Activated CD4-positive, CD25-positive, alpha-beta regulatory T cell treated with anti-CD3 and anti-CD28 coated beads, Interleukin-2, amount 50 U/mL, for 72 hours (primary cell): ENCODE measurements at regions not wholly inside any gene's neighbourhood (a gene's known extent, or its start where the extent isn't known, plus 50 kb on each side); places are given as distances from the start of the nearest gene placed in this dataset.
"Not testable (repeated sequence)": the region's sequence is repeated elsewhere in the genome, so short reads cannot be mapped to it uniquely, and the experiment has no call there.

Source experiments
- DNase-seq: peaks from one replicate; pipeline ENCODE4 v3.0.0; 2021

DNA sequence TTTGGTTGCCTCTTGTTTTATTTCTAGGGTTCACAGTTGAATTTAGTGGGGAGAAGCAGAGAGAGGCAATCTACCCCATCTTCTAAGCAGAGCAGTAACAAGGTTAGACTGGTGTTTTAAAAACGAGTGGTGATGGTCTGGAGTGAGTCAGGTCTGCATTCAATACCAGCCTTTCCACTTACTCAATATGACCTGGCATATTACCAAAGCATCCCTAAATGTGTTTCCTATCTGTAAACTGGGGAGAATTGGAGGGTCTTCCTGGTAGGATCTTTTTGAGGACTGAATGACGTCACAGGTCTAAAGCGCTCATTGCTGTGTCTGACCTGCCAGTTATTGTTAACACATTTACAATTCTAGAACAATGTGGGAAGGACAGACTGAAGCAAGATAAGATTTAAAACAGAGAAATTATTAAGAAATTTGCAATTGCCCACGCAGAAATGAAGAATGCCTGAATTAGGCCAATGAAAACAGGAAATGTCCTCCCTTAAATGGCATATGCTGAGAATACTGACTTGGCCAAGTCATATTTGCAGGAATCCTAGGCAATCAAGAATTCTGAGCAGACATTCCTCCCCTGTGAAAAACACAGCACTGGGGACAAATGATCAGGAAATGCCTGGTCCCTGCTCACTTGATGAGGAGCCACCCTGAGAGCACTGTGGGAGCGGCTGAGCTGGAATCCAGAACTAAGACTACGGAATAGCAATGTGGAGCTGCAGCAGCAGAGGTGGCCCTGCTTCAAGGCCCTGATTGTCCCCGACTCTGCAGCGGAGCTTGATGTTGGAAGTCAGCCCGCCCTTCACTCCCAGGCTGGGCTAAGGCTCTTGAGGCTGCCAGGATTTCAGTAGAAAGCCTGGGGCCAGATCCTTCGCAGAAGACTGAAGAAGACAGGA is 184.5 kb upstream of the CXCL12 start:
- no peak for DNase-seq

DNA sequence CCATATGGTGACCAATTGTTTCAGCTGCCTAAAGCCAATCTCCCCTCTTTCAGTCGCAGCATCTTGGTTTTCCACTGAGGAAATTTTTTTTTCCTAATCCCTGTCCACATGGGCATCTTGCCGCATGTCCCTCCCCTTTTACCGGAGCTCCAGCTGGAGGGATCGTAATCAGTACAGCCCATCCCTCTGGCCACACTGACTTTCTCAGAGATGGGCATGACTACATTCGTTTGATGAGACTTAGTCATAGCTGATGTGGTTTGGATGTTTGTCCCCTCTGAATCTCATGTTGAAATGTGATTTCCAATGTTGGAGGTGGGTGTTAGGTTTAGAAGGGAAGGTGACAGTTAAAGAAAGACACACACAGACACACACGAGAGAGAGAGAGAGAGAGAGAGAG is 186.8 kb upstream of the CXCL12 start:
- no peak for DNase-seq

DNA sequence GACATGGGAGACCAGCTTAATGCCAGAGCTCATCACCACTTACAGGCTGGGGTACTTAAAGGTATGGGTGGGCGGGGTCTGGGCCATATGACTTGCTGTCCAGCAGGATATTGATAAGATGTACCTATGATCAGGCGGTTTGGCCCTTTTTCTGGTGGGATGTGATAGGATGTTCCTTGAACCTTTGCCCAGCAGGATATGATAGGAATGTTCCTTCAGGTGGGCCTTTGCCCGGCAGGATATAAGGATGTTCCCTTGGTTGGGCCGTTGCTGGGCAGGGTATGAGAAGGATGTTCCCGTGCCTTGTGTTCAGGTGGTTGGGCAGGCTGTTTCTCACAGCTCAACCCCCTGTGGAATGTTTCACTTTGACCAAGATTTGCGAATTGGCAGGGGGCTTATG is 187.2 kb upstream of the CXCL12 start:
- no peak for DNase-seq

DNA sequence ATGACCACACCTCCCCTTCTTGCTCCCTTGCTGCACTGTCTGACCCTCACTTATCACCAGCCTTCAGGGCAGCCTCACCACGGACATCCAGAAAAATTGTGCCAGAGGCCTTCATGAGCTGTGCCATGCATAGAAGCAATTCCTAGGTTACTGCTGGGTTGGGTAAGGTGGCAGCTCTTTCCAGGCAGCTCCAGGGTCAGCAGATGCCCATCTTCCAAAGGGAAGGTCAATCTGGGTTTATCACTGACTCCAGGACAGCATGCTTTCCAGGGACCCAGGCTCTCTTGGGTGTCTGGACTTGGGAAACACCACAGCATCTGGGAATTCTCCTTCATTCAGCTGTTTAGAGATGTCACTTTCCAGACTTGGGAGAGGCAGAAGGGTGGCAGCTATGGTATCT is 188.9 kb upstream of the CXCL12 start:
- no peak for DNase-seq

DNA sequence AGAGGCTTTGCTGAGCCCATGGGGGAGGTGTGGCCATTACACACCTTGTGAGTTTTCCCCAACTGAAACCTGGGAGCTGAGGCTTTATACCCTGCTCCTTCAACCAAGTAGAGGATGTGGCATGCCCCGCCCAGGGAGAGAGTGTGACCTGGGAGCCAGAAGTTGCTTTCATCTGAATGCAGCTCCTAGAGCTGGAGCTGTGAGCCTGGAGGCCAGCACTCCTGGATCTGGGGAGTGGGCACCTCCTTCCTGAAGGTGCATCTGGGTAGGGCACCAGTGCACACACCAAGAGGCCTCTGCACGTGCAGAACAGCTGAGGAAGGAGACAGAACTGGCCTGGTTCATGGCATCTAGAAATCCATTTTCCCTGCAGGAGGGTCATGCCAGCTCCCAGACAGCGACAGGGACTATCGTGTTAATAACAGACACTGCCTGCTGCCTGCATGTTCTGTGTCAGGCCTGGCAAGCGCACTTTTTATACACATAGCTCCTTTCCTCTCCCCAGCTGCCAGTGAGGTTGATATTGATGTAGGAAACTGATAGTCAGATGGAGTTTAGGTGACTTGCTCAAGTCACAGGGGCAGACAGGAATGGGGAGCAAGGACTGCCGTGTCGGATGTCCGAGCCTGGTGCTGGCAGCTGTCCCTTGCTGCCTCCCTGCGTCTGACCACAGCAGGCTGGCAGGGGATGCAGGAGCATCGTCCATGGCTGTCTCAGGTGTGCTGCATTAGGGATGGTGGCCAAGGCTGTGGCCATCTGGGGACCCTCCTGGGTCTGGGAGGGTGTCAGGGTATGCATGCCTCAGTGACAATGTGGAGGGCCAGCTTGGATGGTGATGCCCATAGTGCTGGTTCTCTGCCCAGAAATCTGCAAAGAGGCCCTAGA is 189.9 kb upstream of the CXCL12 start:
- DNase-seq: no peak

DNA sequence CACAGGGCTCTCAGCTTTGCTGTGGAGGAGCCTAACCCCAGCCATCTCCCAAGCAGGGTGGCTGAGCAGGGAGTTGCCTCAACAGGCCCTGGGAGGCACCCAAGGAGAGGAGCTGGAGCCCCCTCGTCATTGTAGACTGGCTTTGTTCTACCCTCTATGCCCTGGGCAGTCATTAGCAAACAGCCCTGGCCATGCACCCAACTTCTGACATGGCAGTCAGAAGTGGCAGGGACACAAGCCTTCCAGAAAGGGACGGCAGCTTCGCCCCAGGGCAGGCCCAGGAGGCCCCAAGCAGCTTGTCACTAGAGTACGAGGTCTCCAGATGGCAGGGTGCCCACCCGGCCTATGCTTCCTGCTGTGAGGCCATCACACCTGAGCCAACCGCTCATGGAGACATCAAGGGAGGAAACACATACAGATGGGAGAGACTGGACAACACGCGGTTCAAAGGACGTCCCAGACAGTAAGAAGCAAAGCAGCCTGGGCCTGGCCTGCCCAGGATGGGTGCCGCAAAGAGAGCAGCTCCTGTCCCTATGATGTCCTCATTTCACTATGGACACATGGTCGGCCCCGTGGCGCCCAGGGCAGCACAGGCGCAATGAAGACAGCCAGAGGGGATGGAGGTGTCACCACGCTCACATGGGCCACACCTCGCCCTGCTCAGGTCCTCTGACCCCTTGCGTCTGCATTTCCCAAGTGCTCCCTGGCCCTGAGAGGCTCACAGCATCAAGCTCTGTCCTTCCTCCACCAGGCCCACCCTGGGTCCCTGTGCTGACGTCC is 190.9 kb upstream of the CXCL12 start:
- DNase-seq: no peak

DNA sequence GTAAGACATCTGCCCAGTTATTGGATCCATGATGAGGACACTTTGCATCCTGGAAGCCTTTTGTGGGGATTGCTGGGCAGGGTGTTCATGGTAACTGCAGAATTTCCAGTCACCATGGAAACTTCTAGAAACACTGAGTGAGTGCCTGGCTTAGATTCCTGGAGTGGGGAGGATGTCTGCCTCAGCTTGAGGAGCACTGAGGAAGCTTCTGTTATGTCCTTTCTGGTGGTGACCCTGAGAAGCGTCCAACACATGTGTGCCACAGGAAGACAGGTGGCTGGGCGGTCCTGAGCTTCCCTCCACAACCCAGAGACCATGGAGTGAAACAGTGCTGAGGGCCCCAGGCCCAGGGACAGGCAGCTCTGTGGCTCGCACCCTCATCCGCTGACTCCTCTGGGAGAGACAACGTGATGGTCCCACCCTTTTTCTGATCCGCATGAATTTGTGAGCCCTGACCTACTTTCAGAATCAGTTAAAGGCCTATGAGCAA is 191.8 kb upstream of the CXCL12 start:
- no peak for DNase-seq

DNA sequence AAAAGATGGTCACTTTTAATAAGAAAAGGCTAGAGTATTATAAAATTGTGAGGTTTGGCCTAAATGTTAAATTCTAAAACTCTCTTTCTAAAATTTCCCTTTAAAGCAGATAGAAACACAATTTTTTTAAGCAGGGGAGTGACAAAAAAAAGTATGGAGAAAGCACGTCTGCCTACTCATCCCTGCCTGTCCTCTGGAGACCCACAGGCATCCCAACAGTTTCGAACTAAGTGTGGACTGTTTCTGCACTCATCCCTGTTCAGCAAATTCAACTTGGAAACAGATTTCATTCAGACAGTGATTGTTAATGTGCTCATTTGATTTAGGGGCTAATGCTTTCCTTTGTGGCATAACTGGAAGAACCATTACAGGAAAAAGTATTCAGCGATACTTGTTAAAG is 192.6 kb upstream of the CXCL12 start:
- DNase-seq: no peak

DNA sequence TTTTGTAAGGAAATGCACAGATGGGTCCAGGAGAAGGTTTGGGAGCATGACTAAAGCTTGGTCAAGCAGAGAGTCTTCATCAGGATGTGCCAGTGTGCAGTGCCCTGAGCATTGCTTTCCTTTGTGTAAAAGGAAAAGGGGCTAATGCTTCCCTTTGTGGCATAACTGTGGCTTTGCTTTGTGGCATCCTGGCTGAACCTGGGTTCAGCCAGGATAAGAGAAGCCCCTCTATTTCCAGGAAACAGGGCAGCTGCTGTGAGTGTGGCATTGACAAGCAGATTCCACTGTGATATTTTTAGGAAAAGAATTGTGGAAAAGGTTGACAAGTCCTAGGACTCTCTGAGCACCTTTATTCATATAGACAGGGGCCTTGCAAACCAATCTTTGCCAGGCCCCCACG is 193.4 kb upstream of the CXCL12 start:
- no peak for DNase-seq

DNA sequence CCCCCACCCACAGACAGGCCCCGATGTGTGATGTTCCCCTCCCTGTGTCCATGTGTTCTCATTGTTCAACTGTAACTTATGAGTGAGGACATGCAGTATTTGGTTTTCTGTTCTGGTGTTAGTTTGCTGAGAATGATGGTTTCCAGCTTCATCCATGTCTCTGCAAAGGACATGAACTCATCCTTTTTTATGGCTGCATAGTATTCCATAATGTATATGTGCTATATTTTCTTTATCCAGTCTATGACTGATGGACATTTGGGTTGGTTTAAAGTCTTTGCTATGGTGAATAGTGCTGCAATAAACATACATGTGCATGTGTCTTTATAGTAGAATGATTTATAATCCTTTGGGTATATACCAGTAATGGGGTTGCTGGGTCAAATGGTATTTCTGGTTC is 194.1 kb upstream of the CXCL12 start:
- DNase-seq: not testable (repeated sequence)

DNA sequence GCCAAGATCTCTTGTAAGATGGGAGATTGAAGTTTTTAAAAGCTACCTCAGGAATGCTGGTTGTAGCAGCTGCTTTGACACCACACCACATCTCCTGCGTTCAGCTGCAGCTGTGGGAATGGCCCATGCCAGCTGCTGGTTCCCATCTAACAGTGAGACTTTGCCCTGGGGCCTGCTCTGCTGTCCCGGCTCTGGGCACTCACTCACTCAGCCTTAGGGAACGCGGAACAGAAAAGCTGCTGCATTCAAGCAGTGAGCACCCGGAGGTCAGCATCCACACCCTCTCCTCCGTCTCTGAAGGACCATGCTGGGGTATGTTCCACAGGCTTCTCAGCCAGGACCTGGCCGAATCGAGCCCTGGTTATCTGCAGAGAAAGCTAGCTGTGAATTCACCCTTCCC is 197.1 kb upstream of the CXCL12 start:
- DNase-seq: no peak

DNA sequence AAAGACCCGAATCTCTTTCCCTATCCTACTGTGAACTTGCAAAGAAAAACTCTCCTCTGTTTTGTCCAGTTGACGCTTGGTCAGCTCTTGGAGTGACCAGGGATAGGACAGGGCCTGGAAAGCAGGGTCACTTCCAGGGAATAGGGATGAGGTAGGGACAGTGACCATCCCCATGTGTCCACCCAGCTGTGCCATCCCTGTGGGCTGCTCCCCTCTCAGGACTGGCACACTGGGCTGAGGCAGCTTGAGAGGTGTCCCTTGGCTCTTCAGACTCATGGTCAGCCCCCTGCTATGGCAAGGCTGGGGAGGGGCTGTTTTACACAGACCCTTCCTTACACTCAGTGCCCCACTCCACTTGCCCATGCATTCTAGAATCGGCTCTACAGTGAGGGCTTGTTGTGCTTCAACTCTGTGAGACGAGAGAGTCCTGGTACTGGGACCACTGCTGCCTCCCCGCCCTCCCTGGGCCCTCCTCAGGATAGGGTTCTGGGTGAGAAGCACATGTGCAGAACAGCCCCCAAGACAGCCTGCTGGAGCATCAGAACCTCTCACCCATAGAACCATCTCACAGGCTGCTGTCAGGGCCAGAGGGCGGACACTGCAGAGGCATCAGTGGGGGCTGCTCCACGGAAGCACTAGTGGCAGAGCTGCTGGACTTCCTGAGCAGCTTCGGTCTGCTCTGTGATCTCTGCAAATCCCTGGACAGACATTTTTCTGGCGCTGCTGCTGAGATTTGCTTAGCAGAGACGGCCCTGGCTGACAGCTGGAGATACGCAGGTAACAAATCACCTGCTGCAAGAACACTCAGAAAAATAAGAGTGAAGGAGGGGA is 202.8 kb upstream of the CXCL12 start:
- DNase-seq: no peak

DNA sequence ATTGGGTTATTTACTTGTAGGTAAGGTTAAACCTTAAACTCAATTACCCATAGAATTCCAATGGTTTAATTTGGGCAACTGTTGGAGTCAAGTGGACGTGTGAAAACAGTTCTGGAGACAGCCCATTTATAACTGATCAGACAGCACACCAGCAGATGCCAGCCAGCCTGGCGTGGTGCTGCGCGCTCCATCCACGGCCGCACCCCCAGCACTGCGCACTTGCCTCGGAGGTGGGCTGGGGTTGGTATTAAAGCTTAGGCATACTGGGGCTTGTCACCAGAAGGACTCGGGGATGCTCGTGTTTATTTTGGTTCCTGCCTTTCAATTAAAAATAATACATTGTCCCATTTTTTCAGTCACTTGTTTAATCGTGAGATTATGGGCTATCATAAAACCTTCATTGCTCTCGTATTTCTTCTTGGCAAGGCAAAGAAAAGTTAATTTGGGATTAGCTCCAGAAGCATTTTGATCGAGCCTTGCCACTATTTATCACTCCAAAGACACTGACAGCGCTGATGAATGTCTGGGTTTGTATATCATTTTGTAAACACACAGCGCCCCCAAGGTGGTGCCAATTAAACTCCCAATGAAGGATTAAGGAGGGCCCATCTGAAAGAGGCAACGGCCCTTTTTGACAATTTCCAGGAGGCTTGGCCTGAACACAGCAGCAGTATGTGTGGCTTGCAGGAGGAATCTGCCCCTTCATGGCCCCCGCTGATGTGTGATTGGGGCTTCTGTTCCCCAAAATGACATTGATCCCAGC is 204.5 kb upstream of the CXCL12 start:
- no peak for DNase-seq

DNA sequence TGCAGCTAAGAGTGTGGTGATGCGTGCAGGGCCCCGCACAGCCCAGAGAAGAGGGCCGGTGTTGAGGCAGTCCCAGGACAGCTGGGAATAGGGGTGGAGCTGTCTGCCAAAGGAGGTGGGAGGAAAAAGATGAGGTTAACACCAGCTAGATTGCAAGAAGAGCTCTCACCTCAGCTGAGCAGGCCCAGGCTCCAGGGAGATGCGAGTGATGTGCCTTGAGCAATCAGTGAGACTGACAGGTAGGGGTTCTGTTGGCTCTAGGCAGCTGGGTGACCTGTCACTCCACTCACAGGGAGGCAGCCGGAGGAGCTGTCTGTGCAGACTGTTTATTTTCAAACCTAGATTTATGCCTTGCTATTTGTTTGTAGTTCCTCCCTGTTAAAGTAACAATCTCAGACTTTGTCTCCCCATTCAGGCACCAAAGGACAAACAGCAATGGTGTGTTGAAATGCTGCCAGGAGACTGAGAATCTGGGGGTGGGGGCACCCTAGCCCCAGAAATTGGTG is 205.1 kb upstream of the CXCL12 start:
- DNase-seq: no peak

DNA sequence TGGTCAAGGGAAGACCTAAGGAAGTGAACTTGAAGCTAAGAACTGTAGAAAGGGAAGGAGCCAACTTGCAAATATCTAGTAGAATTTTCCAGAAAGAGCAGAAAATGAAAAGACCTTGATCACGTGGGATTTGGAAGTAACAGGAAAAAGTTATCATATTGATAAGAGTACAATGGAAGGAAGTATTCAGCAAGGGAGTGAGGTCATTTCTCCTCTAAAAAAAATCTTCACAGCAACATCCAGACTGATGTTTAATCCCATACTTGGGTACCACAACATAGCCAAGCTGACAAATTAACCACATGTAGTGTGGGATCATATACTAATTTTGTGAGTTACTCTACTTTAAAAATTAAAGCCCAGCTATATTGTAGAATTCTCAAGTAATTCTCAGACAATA is 207.0 kb upstream of the CXCL12 start:
- DNase-seq: no peak

DNA sequence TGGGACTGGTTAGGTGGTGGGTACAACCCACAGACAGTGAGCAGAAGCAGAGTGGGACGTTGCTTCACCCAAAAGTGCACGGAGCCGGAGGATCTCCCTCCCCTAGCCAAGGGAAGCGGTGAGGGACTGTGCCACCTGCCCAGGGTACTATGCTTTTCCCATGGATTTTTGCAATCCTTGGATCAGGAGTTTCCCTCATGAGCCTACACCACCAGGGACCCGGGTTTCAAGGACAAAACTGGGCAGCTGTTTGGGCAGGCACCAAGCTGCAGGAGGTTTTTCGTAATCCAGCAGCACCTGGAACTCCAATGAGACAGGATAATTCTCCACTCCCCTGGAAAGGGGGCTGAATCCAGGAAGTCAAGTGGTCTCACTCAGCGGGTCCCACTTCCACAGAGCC is 209.1 kb upstream of the CXCL12 start:
- DNase-seq: no peak

DNA sequence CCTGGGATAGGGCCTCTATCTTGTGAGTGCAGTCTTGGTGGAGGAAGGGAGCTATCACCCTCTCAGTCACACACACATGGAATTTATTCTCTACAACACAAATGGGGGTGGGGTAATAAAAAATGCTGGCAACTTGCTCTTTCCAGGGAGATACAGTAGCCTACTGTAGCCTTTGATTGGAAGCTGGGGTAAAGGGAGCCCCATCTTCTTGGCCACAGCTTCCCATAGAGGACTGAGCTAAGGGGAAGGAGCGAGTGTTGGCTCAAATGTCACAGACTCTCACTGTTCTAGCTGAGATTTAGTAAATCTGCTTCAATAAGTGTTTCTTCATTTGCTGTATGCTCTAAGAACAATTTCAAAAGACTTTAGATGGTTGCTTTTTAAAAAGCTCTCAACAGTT is 222.2 kb upstream of the CXCL12 start:
- no peak for DNase-seq

DNA sequence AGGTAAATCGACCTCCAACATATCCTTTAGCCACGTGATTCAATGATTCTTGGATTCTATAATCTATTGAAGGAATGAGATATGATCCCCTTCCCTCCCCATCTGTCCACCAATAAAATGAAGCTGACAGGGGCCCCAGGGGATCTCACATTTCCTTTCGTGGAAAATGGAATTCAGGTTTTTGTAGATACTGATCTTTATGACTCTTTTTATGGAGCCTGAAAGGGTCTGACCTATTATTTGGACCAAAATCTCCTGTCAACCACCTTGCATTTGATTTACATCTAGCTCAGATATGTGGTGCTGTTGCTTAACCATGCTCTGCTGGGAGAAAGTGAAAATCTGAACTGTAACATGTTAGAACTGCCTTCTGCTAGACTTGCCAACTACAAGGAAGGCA is 234.0 kb upstream of the CXCL12 start:
- DNase-seq: no peak

DNA sequence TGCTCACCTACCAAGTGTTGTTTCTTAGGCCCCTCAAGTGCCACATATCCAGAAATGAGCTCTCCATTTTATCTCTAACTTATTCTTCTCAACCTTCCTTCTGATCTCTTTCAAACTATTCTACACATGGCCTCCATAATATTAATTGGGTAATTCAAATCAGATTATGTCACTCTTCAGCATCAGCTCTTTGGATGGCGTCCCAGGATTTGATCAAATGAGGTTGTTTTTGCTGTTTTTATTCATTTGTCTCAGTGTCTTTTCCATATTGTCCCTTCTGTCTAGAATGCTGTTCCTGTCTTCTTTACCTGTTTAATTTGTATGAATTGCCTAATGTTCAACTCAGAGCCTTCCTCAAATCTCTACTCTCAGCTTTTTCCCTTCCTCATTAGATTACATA is 234.6 kb upstream of the CXCL12 start:
- no peak for DNase-seq

DNA sequence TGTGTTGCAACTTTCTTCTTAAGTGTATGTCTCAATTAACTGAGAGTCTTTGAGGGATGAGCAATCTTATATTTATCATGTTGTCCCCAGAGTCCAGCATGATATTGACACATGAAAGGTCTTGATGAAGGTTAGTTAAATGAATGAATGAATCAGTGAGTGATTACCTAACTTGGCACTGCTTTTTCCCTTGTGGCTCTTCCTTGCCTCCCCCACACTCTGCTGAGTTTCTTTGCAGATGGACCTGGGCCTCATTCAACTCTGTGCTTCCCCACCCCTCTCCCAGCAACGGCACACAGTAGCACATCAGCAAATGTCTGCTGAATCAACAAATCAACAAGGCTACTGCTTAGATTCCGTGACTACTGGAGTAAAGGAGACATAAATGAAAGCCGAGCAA is 235.1 kb upstream of the CXCL12 start:
- no peak for DNase-seq
